K562 (cell line): ENCODE measurements at regions not wholly inside any gene's neighbourhood (a gene's known extent, or its start where the extent isn't known, plus 50 kb on each side); places are given as distances from the start of the nearest gene placed in this dataset.

Source experiments
- ATAC-seq: fragments of 200-7000 bp; cut with Tn5 transposase; 3 replicates; pipeline ENCODE4 v1.9.1; 2020; ENCODE audit warnings: moderate library complexity
- BruUV-seq: library from RNA; stranded (reverse); fragments of 400-500 nt; replicated peaks from 2 replicates; lab custom pipeline; 2021; lab: Mats Ljungman, UMichigan
- CTCF ChIA-PET: fragments of 300-600 bp; formaldehyde crosslinking; extraction: SDS; loops from one replicate; lab custom pipeline; 2021; ENCODE audit warnings: low intra/inter-chr PET ratio; lab: Yijun Ruan, JAX
- POLR2A ChIA-PET: fragments of 300-600, 350-650 bp; sonication (Branson Sonifier 250); formaldehyde crosslinking; extraction: SDS; loops from one replicate; lab custom pipeline; 2021; ENCODE audit warnings: antibody characterized with exemption, inconsistent platforms; lab: Yijun Ruan, JAX
- DNase-seq, 4 experiments: peaks; one replicate each; pipeline versions ENCODE4 v3.0.0 to v3.0.0-alpha.2; 2011 to 2018; ENCODE audit warnings: low spot score in 3 of 4, mixed read lengths in 3 of 4; ENCODE audit errors: extremely low read depth in 1 of 4
- FAIRE-seq: peaks from 2 replicates; lab custom pipeline; 2011; peaks lifted over from hg19 to GRCh38; lab: Jason Lieb, UNC
- H2AFZ ChIP-seq: 2 replicates; pipeline ENCODE4 v1.6.0; 2011; ENCODE audit warnings: low read depth, low read length, control low read depth, inconsistent platforms
- H3K27ac ChIP-seq: fragments of 200-600 bp; 3 replicates; pipeline ENCODE4 v1.8.0; 2011; ENCODE audit warnings: low read depth, mild to moderate bottlenecking, control low read depth, inconsistent platforms, low read length, moderate library complexity, mixed read lengths; ENCODE audit errors: extremely low read depth
- H3K27me3 ChIP-seq, 2 experiments: fragments of 300-600 bp in 1 of 2; 2 replicates in 1 of 2; 3 replicates in 1 of 2; pipeline versions ENCODE4 v1.6.0 to v1.8.0; 2011; ENCODE audit warnings: inconsistent platforms in 2 of 2, low read length in 2 of 2, mild to moderate bottlenecking in 1 of 2, mixed read lengths in 1 of 2, moderate library complexity in 1 of 2; ENCODE audit not compliant: control insufficient read depth in 2 of 2, insufficient read depth in 2 of 2
- H3K36me3 ChIP-seq: fragments of 300-600 bp; 3 replicates; pipeline ENCODE4 v1.8.0; 2011; ENCODE audit warnings: mild to moderate bottlenecking, low read length, inconsistent platforms; ENCODE audit not compliant: control insufficient read depth, insufficient read depth
- H3K4me1 ChIP-seq, 2 experiments: fragments of 200-600 bp in 1 of 2; replicated peaks in 1 of 2; 2 replicates in 1 of 2; 3 replicates in 1 of 2; pipeline versions ENCODE4 v1.5.1 to v1.8.0; 2011; ENCODE audit warnings: inconsistent platforms in 2 of 2, low read length in 2 of 2, mild to moderate bottlenecking in 1 of 2, mixed read lengths in 1 of 2, moderate library complexity in 1 of 2; ENCODE audit not compliant: control insufficient read depth in 2 of 2, insufficient read depth in 2 of 2
- H3K4me2 ChIP-seq: 2 replicates; pipeline ENCODE4 v1.6.1; 2011; ENCODE audit warnings: low read length, control low read depth, inconsistent platforms, mixed read lengths; ENCODE audit not compliant: insufficient read depth
- H3K4me3 ChIP-seq: fragments of 200-600 bp; sonication (generic), shearing (Covaris generic); 2 replicates; pipeline ENCODE4 v1.5.1; 2016; ENCODE audit warnings: control low read depth, inconsistent platforms
- H3K79me2 ChIP-seq: fragments of 200-600 bp; 3 replicates; pipeline ENCODE4 v1.8.0; 2011; ENCODE audit warnings: low read length, inconsistent platforms; ENCODE audit not compliant: control insufficient read depth, insufficient read depth
- H3K9ac ChIP-seq, 2 experiments: 2 replicates each; pipeline versions ENCODE4 v1.6.0 to v1.6.1; 2011; ENCODE audit warnings: low read depth in 2 of 2, low read length in 2 of 2, control low read depth in 1 of 2, inconsistent platforms in 1 of 2, mild to moderate bottlenecking in 1 of 2, mixed read lengths in 1 of 2; ENCODE audit not compliant: insufficient read depth in 1 of 2
- H3K9me1 ChIP-seq: one replicate; pipeline ENCODE4 v1.6.0; 2011; ENCODE audit warnings: inconsistent platforms, mild to moderate bottlenecking, low read length, moderate library complexity; ENCODE audit not compliant: control insufficient read depth, insufficient read depth
- H3K9me3 ChIP-seq: replicated peaks from 2 replicates; pipeline ENCODE4 v1.5.1; 2011; ENCODE audit warnings: low read depth, low read length, inconsistent platforms; ENCODE audit not compliant: control insufficient read depth, insufficient read depth
- H4K20me1 ChIP-seq: replicated peaks from 2 replicates; pipeline ENCODE4 v1.6.1; 2011; ENCODE audit warnings: low read length, inconsistent platforms, mixed read lengths; ENCODE audit not compliant: control insufficient read depth, insufficient read depth
- CHD1 ChIP-seq: fragments of 200-600 bp; sonication (generic); IDR thresholded peaks from one replicate; pipeline ENCODE4 v1.6.1; 2012; ENCODE audit warnings: mild to moderate bottlenecking, moderate library complexity, low read length, inconsistent platforms
- GABPB1 ChIP-seq: sonication (generic); formaldehyde crosslinking; IDR thresholded peaks from 2 replicates; pipeline ENCODE4 v1.8.0; 2022; ENCODE audit warnings: mild to moderate bottlenecking, missing genetic modification reagents
- WHSC1 ChIP-seq: IDR thresholded peaks from one replicate; pipeline ENCODE4 v1.6.1; 2012; ENCODE audit warnings: low read length, control low read depth, inconsistent platforms
- ZNF124 ChIP-seq: sonication (generic); formaldehyde crosslinking; IDR thresholded peaks from 2 replicates; pipeline ENCODE4 v1.8.1; 2022; ENCODE audit warnings: missing genetic modification reagents
- ZNF384 ChIP-seq: IDR thresholded peaks from 2 replicates; pipeline ENCODE4 v1.6.1; 2012; ENCODE audit warnings: low read depth, low read length, improper control_type of control experiment
- ZNF551 ChIP-seq: fragments of 250-450 bp; sonication (Bioruptor Pico); IDR thresholded peaks from 2 replicates; pipeline ENCODE4 v1.5.0; 2021; ENCODE audit warnings: mild to moderate bottlenecking, moderate library complexity
- WGBS: fragments of 100-300 bp; shearing (Covaris generic); methylation state at CpG from one replicate; pipeline ENCODE4 v1.1.6; 2016; ENCODE audit warnings: low coverage, mixed read lengths; ENCODE audit not compliant: insufficient coverage; ENCODE audit errors: missing lambda C conversion rate; 5-methylcytosine and 5-hydroxymethylcytosine counted together
- in situ Hi-C: fragments of 300-500 bp; cut with MboI; formaldehyde crosslinking; loops from 4 replicates; pipeline ENCODE4 v1.15.0; 2018; ENCODE audit warnings: inconsistent platforms, mixed read lengths
- intact Hi-C: fragments of 100-400 bp; cut with micrococcal nuclease; formaldehyde crosslinking; loops from 2 replicates; pipeline ENCODE4 v1.14.2; 2022
- TF ChIP-seq, protein P1 (sequence below), 2 experiments: fragments of 450-650 bp; formaldehyde crosslinking in 1 of 2; IDR thresholded peaks; 2 replicates each; pipeline versions ENCODE4 v1.4.0 to v1.6.1; 2014 to 2020; ENCODE audit warnings: mild to moderate bottlenecking in 2 of 2, borderline replicate concordance in 1 of 2, low read depth in 1 of 2

DNA sequence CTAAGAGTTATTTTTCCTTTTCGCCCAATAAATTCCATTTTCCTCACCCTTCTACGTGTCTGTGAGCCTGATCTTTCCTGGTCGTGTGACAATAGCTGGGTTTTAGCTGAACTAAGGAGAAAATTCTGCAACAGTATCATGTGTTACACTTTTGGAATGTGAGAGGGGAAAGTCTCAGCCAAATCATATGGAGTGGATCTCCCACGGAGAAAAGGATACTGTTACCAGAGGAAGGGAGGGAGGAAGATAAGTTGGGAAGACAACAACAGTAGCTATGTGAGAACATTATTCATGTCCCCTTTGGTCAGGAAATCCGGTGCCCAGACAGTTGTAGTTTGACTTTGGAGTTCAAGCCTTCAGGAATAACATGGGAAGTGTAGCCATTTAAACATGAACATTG is 584.0 kb upstream of the RAG2 start:
- ATAC-seq (no peak), FAIRE-seq (no peak), DNase-seq (no peak)
- H3K4me2 ChIP-seq, result no peak overlapping the region
- in situ Hi-C loops, result no loop called here
- ChIA-PET POLR2A (no interaction called here), CTCF (no interaction called here)
- no peak overlapping the region for H3K27ac ChIP-seq
- no peak overlapping the region for H3K9ac ChIP-seq
- BruUV-seq, result no TSS peak
- intact Hi-C loops, result no loop called here
- H3K4me1 ChIP-seq, result no peaks in the 10 kb centered on the region
- WGBS, result 8% methylated on average over 5 of the region's 5 CpGs
- TF ChIP-seq ZNF124 (CRISPR knock-in tag), result no peak
- no peaks in the 10 kb centered on the region for H3K36me3 ChIP-seq
- no peaks in the 10 kb centered on the region for H4K20me1 ChIP-seq
- H3K27me3 ChIP-seq, result no peaks in the 10 kb centered on the region
- no peaks in the 10 kb centered on the region for H3K9me1 ChIP-seq
- H3K79me2 ChIP-seq, result no peaks in the 10 kb centered on the region
- no peak overlapping the region for H3K4me3 ChIP-seq
- no peaks in the 10 kb centered on the region for H3K9me3 ChIP-seq
- H2AFZ ChIP-seq, result no peak overlapping the region

- in situ Hi-C loops, result no loop called here
- Histone ChIP-seq H3K9me3 (no peaks in the 10 kb centered on the region), H4K20me1 (no peaks in the 10 kb centered on the region), H3K79me2 (no peaks in the 10 kb centered on the region), H3K4me2 (no peak overlapping the region), H3K36me3 (no peaks in the 10 kb centered on the region), H3K4me1 (no peaks in the 10 kb centered on the region), H2AFZ (no peak overlapping the region), H3K27me3 (no peaks in the 10 kb centered on the region), H3K4me3 (no peak overlapping the region), H3K27ac (no peak overlapping the region), H3K9ac (no peak overlapping the region), H3K9me1 (no peaks in the 10 kb centered on the region)
- ATAC-seq (no peak), DNase-seq (no peak), FAIRE-seq (no peak)
- ChIA-PET POLR2A (no interaction called here), CTCF (no interaction called here)
- no TSS peak for BruUV-seq
- intact Hi-C loops, result no loop called here
- 0% methylated on average over 1 of the region's 1 CpG for WGBS
- TF ChIP-seq WHSC1, result no peak
- no peak for TF ChIP-seq ZNF551
- no peak for TF ChIP-seq GABPB1 (CRISPR knock-in tag)
- no peak for TF ChIP-seq CHD1
- TF ChIP-seq ZNF384, result no peak
- TF ChIP-seq, protein P1, sequence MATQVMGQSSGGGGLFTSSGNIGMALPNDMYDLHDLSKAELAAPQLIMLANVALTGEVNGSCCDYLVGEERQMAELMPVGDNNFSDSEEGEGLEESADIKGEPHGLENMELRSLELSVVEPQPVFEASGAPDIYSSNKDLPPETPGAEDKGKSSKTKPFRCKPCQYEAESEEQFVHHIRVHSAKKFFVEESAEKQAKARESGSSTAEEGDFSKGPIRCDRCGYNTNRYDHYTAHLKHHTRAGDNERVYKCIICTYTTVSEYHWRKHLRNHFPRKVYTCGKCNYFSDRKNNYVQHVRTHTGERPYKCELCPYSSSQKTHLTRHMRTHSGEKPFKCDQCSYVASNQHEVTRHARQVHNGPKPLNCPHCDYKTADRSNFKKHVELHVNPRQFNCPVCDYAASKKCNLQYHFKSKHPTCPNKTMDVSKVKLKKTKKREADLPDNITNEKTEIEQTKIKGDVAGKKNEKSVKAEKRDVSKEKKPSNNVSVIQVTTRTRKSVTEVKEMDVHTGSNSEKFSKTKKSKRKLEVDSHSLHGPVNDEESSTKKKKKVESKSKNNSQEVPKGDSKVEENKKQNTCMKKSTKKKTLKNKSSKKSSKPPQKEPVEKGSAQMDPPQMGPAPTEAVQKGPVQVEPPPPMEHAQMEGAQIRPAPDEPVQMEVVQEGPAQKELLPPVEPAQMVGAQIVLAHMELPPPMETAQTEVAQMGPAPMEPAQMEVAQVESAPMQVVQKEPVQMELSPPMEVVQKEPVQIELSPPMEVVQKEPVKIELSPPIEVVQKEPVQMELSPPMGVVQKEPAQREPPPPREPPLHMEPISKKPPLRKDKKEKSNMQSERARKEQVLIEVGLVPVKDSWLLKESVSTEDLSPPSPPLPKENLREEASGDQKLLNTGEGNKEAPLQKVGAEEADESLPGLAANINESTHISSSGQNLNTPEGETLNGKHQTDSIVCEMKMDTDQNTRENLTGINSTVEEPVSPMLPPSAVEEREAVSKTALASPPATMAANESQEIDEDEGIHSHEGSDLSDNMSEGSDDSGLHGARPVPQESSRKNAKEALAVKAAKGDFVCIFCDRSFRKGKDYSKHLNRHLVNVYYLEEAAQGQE (IDR thresholded peaks at IDR 0.05; ENCODE audit: borderline replicate concordance), result no peak
- TF ChIP-seq, protein P1 (CRISPR knock-in tag; IDR thresholded peaks at IDR 0.05; ENCODE audit: low read depth), result no peak
Observed at GRCh38 chr11:37177721-37178120, 579.7 kb upstream of the RAG2 start.
